ENCODE measurements at regions not wholly inside any gene's neighbourhood (a gene's known extent, or its start where the extent isn't known, plus 50 kb on each side); places are given as distances from the start of the nearest gene placed in this dataset.

- no peak for TF ChIP-seq RFX5 (IDR thresholded peaks at IDR 0.05; ENCODE audit: low read depth, low read length)
- no peak for TF ChIP-seq CTCF (IDR thresholded peaks at IDR 0.05 in 2 of 3, conservative IDR thresholded peaks at IDR 0.05 in 1 of 3; ENCODE audit: control insufficient read depth in 2 of 3, extremely low read depth in 1 of 3, insufficient read depth in 1 of 3, low read depth in 3 of 3, low read length in 3 of 3)
- TF ChIP-seq CBFB (IDR thresholded peaks at IDR 0.05; ENCODE audit: low read depth): no peak
Observed at GRCh38 chr2:40957508-40957907, 505.6 kb upstream of the SLC8A1 start.

All from GM12878 (cell line).